Embryonic facial prominence (tissue), 1 donor: ENCODE measurements at regions not wholly inside any gene's neighbourhood (a gene's known extent, or its start where the extent isn't known, plus 50 kb on each side); places are given as distances from the start of the nearest gene placed in this dataset.
A peak's percentile ranks its signal among the peaks of the same experiment; 100 is the strongest.

Experiments used
- DNase-seq: peaks from one replicate; pipeline ENCODE4 v3.0.0-alpha.2; 2016; ENCODE audit errors: extremely low spot score

- no peak for DNase-seq
These were observed 180.6 kb downstream of the RDH14 start for GRCh38 chr2:18379870-18380269.

- no peak for DNase-seq
These were observed 182.3 kb downstream of the RDH14 start for GRCh38 chr2:18378020-18378653.

DNA sequence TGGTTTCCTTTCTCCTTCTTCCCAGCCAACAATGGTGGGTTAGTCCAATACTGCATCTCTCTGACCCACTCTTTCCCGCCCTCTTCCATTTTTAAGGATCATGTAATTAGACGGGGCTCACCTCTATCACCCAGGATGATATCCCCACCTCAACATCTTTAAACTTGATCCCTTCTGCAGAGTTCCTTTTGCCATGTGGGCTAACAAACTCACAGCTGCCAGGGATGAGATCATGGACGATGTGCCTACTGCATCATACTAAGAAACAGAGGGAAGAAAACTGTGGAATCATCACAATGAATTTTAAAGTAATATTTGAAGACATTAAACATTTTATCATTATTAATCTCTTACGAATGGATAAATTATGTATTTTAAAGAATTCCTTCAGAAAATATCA lies 183.5 kb downstream of the RDH14 start:
- no peak for DNase-seq

- DNase-seq = no peak
These were observed 186.8 kb downstream of the RDH14 start for GRCh38 chr2:18373664-18374063.

- no peak for DNase-seq
These were observed 187.4 kb downstream of the RDH14 start for GRCh38 chr2:18373081-18373480.

GRCh38 chr2:18372641-18373040 lies 187.8 kb downstream of the RDH14 start:
- DNase-seq = no peak

DNA sequence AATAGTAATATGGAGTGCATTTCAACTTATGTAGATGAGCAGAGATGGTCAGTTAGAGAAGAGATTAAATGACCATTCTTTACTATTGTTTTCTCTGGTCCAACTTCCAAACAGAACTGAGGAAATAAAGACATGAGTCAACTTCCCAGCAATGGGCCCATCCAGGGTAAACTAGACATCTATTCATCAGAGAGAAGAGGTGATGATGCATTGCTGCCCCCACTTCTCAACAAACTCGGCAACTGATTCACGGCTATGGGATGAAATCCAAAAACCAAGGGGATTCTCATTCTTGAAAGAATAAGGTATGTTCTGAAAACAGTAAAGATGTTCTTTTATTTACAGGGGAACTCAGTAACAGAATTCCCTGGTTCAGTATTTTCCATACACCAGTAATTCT lies 190.7 kb downstream of the RDH14 start:
- DNase-seq = no peak

DNA sequence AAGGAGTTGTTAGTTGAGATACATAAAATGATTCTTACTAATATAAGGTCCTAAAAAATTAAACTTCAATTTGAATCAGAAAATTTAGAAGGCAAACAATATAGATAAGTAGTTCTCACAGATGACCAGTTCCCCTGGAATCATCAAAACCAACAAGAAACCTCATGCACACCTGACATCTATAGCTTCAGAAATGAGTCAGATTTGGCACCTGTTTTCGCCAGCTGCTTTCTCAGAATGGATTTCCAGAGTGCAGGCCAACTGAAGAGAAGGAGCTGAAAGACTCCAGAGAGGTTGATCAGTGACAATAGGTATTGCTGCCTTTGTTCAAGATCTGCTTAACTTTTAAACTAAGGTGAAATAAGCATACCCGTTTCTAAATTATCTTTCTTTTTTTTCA lies 192.4 kb downstream of the RDH14 start:
- no peak for DNase-seq

GRCh38 chr2:18365342-18365741 lies 195.1 kb downstream of the RDH14 start:
- no peak for DNase-seq

DNA sequence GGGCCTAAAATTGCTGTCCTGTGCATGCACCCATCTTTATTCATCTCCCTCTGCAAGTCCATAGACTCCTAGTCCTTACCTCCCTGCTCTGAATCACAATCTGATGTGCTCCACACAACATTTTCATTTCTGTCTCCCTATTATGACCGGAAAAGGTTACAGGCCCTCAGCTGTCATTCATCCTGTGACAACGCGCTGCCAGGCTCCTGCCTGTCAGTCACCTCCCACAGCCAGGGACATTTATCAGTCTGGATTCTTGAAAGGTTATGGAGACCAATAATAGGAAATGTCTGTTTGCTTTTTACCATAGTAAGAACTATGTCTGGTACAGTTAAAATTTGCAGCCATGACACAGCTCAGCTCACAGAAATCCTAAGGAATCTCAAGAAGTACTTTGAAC lies 197.1 kb downstream of the RDH14 start:
- DNase-seq = no peak

DNA sequence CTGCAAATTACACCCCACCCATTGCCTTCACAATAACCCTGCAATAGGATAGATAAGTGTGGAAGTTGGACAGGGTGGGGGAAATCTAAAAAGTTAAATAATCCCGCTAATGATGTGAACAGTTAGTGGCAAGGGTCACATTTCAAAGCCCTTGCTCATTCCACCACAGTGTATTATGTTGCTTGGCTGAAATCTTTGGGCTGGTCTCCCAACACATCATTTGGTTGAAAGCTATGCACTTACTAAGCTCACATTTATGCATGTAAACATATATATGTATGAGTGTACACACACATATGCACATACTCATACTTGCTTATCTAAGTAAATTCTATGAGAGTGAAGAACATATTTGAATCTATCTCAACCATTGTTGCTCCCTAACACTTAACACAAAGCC lies 197.8 kb downstream of the RDH14 start:
- no peak for DNase-seq

DNA sequence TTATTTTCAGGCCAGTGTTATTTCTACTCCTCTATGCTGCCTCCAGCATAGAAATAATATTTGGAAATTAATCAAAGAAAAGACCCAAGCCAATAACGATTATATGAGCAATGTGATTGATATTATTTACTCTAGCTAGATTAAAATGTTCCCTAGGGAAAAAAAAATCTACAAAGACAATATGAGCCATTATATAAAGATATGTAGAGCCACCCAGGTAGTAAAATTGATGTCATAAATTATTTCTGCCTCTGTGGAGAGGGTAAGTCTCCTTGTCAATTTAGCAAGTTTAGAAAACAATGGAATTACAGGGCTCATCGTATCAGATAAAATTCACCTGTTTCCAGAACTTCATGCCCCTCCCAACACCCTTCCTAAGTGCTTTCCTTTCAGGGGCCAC lies 202.9 kb downstream of the RDH14 start:
- no peak for DNase-seq

DNA sequence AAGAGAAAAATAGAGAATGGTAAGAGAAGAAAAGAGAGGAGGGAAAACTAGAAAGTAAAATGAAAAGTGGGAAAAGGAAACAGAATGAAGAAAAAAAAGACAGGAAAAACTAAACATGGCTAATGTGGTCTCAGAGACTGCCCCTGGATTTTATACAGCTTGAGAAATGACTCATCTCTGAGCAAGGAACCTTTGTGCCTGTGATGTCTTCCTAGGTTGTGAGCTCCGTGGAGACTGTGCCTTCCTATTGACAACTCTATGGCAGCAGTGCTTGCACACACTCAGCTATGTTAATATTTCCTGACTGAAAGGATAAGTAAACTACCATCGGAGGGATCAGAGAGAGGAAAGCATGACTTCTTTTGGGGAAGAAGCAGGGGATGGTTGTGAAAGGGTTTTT lies 203.8 kb downstream of the RDH14 start:
- no peak for DNase-seq

DNA sequence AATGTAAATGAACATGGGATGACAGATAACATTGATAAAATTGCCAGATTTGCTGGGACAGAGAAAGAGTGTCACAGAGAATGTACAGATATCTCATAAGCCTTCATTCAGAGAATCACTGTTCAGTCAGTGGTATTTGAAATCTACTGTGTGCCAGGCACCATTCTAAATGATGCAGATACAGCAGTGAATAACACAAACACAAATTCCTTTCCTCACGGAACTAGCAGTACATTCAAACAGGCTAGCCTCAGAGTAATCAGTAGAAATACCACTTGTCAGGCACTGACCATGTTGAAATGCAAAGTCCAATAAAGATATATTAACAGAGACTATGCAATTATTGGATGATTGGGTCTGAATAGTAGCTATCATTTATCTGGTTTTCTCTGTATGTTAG lies 211.0 kb downstream of the RDH14 start:
- DNase-seq = no peak

DNA sequence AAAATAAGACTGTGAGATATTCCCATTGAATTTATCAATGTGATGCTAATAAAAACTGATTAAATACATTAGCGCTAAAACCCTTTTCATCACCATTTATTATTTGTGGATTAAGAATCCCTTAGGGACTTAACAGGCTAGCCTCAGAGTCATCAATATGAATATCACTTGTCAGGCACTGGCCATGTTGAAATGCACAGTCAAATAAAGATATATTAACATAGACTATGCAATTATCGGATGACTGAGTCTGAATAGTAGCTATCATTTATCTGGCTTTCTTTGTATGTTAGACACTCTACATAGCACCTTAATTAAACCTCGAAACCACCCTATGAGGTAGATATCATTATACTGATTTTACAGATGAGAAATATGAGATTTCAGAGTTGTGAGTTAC lies 213.6 kb downstream of the RDH14 start:
- DNase-seq = no peak

GRCh38 chr2:18346344-18346743 lies 214.1 kb downstream of the RDH14 start:
- peak; percentile 22 for DNase-seq

GRCh38 chr2:18345848-18346247 lies 214.6 kb downstream of the RDH14 start:
- DNase-seq = no peak

- no peak for DNase-seq
These were observed 217.6 kb downstream of the RDH14 start for GRCh38 chr2:18342901-18343300.

- DNase-seq = no peak
These were observed 221.1 kb downstream of the RDH14 start for GRCh38 chr2:18339326-18339725.

DNA sequence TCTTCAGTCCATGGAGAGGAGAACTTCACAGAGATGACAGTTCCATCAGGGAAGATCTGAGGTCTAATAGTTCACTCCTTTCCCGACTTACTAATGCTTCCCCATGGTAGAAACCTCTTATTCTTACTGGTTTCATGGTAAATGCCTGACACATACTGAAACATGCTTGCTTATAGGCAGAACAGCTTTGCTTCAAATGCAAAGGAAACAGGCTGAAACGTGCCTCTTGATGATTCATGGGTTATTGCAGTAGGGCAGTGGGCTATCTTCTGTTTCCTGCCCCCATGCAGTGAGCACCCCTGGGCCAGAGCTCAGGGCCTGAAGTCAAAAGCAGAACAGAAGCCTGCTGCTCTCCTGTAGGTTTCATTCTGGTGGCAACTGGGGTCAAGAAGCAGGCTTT lies 223.5 kb downstream of the RDH14 start:
- DNase-seq = no peak

- DNase-seq = no peak
These were observed 228.0 kb downstream of the RDH14 start for GRCh38 chr2:18332477-18332876.

- DNase-seq = no peak
These were observed 235.3 kb downstream of the RDH14 start for GRCh38 chr2:18325118-18325517.

DNA sequence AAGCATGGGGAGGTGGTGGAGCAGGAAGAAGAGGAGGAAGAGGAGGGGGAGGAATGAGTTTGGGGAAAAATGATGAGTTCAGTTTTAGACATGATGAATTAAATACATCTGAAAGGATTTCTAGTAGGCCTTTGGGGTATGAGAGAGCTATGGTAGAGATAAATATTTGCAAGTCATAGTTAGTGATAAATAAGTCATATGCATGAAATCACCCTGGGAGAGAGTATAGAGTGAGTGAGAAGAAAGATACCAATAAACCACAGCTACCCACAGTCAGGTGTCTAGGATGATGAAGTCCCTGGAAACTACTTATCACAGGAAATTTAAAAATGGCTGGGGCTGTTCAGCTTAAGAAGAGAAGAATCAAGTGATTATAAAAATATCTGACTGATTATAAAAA lies 240.5 kb downstream of the RDH14 start:
- DNase-seq = no peak

DNA sequence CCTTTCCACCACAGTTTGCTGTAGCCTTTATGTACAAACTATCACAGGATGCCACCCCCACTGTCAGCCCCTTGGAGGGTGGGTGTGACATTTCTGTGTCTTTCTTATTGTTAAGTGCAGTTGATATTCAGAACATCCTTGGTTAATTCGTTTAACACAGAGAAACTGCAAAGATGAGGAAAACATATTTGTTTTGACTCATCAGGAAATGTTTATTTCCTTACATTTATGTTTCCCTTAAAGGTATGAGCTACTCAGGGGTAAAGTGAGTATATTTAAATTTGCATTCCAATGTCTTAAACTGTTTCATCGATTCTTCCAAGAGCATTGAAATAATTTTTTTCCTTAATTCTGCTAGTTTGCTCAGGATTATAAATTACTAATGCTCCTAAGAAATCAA lies 243.4 kb downstream of the RDH14 start:
- no peak for DNase-seq

- DNase-seq = no peak
These were observed 247.6 kb downstream of the RDH14 start for GRCh38 chr2:18312818-18313217.
